ENCODE measurements at regions not wholly inside any gene's neighbourhood (a gene's known extent, or its start where the extent isn't known, plus 50 kb on each side); places are given as distances from the start of the nearest gene placed in this dataset.
"Not testable (repeated sequence)": the region's sequence is repeated elsewhere in the genome, so short reads cannot be mapped to it uniquely, and the experiment has no call there.

DNA sequence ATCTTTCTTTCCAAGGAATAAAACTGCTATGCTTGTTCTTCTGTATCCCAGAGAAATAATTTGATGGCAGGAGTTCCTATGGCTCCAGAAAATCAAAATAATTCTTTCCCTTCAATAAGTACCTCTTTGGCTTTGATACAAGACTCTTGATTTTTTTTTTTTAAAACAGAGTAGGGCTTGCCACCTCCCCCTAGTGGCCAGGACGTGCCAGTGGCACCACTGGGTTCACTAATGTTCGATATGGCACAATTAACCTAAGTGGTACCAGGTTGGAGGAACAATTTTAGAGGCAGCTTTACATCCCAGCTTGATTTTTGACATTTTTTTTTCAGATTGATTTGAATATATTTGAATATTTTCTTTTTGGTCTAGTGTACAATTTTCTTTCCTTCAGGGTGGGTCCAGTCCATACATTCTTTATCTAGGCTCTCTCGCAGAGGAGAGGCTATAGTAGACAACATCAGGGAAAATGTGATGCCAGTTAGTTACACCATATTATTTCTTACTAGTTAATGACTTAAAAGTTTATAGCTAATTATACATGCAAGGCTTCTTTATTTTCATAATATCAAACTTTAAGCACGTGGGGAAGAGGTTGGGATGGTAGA lies 330.9 kb downstream of the S1PR1 start:
- peak; percentile 30 for DNase-seq

DNA sequence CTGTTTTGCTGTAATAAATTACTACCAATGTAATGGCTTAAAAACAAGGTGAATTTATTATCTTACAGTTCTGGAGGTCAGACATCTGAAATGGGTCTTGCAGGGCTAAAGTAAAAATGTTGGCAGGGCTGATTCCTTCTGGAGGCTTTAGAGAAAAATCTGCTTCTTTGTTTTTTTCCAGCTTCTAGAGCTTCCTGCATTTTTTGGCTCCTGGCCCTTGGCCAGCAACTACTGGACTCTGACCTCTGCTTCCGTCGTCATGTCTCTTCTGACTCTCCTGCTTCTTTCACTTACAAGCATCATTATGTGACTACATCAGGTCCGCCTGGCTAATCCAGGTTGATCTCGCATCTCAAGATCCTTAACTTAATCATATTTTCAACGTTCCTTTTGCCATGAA lies 350.9 kb downstream of the S1PR1 start:
- DNase-seq, result peak; percentile 23

DNA sequence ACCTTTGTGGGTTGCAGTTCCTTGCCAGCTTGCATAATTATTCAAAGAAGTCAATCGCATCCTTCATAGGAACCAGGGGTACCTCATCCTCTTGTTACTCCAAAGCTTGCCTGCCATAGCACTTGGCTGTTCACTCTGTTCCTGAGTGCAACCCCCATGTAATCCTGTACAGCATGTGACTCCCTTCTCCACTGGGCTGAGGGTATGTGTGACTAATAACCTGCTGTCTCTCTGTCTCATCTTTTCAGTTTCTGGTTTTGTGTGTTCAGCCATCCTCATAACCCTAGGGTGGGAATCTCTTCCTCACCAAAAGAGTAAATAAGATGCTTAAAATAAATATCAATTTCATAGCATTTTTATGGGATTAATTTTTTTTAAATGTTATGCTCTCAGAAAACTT lies 351.9 kb downstream of the S1PR1 start:
- peak; percentile 13 for DNase-seq

DNA sequence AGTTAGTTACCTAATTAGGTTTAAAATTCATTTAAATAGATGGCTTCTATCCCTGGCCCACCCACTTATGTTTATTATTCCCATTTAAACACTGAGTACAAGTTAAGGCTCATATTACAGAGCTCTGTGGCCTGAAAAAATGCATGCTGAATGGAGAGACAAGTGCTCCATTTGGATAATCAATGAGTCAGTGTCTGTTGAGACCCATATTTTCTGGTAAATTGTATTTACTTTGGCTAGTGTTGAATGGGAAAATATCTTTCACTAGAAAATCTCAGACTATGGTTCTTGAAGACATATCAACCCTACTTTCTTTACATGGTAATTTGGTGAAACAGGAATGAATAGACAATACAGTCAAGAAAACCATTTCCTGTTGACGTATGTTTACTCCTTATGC lies 356.0 kb downstream of the S1PR1 start:
- peak; percentile 71 for DNase-seq

DNA sequence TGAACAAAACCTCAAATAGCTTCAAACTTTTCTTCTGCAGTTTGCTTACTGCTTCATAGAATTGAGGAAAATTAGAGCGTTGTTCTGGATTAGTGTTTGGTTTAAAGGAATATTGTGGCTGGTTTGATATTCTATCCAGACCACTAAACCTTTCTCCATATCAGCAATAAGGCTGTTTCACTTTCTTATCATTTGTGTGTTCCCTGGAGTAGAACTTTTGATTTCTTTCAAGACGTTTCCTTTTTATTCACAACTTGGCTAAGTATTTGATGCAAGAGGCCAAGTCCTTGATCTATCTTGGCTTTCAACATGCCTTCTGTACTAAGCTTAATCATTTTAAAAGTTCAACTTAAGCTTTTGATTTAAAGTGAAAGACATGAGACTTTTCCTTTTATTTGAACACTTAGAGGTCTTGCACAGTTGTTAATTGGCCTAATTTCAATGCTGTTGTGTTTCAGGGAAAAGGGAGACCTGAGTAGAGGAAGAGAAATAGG lies 359.1 kb downstream of the S1PR1 start:
- no peak for DNase-seq

DNA sequence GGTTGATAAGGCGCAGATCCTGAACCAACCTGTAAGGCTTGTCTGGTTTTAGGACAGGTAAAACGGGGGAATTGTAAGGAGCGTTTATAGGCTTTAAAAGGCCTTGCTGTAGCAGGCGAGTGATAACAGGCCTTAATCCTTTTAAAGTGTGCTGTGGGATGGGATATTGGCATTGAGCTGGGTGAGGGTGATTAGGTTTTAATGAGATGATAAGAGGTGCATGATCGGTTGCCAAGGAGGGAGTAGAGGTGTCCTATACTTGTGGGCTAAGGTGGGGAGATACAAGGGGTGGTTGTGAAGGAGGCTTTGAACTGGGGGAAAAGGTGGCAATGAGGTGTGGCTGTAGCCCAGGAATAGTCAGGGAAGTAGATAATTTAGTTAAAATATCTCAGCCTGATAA lies 363.8 kb downstream of the S1PR1 start:
- DNase-seq, result not testable (repeated sequence)

DNA sequence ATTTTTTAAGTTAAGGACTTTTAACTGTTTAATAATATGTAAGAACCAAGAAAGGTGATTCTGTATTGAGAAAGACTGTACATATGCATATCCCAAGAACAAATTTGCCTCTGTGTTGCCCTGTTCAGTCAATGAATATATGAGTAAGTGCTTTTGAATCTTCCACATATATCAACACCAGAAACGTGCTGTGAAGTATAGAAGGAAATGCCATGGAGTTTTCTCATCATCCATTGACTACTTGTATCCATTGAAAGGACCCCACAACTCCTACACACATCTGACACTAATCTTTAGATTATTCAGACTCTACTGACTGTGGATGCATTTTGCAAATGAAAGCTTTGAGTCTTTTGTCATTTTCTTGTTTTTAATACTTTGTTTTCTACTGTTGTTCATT lies 366.9 kb downstream of the S1PR1 start:
- DNase-seq, result peak; percentile 47

DNA sequence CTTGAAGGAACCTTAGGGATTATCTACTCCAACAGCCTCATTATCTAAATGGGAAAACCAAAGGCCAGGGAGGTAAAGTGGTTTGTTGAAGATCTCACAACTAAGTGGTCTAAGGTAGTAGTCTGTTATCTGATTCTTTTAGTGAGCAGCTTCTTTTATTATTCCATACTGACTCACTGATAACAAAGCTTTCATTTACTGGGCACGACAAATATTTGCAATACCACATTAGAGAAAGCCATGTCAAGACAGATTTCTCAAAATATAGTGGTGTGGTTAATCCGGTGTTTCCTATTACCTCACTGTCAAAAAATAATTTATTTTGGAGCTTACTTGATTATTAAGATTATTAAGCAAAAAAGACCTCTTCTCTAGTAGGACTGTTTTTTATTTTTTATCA lies 369.1 kb downstream of the S1PR1 start:
- no peak for DNase-seq

DNA sequence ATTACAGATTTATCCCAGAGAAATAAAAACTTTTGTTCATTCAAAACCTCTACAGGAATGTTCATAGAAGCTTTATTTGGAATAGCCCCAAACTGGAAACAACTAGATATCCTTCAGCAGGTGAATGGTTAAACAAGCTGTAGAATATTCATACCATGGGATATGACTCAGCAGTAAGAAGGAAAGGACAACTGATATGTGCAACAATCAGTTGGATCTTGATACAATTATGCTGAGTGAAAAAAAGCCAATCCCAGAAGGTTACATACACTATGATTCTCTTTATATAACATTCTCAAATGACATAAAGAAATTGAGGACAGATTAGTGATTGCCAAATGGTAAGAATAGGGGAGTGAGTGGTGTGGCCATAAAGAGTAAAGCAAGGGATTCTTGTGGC lies 376.7 kb downstream of the S1PR1 start:
- DNase-seq, result peak; percentile 18

DNA sequence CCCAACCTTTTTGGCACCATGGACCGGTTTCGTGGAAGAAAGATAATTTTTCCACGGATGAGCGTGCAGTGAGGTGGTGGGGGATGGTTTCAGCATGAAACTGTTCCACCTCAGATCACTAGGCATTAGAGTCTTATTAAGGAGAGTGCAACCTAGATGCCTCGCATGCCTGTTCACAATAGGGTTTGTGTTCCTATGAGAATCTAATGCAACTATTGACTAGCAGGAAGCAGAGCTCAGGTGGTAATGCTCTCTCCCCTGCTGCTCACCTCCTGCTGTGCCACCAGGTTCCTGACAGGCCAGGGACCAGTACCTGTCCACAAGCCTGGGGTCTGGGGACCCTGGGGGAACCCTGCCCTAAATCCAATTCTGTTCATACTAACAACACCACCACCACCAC lies 377.8 kb downstream of the OLFM3 start:
- DNase-seq, result no peak

DNA sequence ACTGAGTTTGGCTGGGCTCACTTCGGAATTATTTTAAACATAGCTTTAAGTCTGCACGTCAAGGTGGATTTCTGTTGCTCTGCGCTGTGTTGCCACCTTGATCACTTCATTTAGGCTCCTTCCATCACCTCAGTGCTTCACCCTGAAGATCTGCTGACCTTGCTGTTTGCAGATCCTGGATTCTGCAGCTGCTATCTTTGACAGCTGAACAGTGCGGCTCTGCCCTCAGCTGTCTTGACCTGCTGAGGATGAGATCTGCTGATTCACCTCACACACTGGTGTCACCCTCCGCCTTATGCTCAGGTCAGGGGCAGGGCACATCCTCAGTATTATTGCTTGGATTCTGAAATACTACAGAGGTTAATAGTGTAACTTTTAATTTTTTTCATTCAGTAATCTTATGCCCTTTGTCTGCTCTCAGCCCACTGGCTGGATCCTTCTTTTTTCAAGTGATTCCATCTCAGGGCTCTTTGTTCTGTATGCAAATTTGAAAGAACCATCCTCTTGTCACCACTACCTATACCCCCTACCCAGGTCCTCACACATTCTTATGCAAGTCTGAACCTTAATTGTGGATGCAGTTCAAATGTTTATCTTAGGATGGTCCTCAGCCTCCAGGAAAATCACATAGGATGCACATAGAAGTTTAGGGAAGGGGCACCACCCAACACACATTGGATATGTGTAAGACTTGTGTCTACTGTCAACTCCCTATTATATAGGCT lies 364.0 kb downstream of the OLFM3 start:
- no peak for DNase-seq

DNA sequence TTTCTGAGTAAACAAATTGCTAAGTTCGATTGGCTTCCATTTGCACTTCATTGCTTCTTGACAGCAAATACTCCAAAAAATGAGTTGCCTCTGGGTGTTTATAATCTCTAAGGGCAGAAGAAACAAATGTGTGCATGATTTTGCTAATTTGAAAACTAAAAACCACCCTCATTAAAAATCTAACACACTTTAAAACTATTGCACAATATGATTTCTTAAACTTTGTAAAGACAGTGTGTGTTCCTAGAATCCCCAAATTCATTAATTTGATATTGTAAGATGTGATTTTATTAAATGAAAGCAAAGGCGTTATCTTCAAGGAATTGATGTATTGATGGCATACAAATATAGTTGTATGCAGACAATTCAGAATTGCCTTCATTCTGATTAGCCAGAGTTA lies 350.9 kb downstream of the OLFM3 start:
- DNase-seq, result no peak

DNA sequence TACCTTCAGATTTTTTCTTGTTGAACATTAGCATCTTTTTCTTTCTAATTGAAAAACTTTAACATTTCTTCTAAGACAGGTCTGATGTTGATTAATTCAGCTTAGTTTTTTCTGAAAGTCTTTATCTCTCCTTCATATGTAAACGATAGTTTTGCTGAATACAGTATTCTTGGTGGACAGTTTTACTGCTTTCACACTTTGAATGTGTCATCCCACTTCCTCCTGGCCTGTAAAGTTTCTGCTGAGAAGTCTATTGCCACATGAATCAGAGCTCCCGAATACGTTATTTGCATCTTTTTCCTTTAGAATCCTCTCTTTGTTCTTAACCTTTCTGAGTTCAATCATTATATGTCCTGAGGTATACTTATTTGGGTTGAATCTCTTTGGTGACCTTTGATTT lies 344.2 kb downstream of the OLFM3 start:
- DNase-seq, result no peak

DNA sequence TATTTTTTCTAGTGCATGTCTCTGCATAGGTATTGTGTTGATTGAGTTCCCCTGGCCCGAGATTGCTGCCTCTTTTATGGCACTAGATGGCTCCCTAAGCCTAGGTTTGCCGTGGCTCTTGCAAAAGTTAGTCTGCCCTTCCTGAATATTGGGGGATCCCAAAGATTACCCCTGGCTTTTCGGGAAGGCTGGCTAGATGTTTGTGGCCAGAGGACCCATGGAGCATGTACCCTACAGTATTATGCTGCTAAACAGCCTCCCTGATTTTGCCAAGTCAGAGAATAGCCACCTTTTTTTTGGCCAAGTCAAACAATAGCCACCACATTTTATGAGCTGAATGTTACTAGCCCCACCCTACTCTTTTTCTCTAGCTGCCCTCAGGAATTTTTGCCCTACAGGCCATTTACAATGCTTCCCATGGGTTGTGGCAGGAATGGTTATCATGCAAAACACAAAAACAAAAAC lies 343.2 kb downstream of the OLFM3 start:
- peak; percentile 15 for DNase-seq

DNA sequence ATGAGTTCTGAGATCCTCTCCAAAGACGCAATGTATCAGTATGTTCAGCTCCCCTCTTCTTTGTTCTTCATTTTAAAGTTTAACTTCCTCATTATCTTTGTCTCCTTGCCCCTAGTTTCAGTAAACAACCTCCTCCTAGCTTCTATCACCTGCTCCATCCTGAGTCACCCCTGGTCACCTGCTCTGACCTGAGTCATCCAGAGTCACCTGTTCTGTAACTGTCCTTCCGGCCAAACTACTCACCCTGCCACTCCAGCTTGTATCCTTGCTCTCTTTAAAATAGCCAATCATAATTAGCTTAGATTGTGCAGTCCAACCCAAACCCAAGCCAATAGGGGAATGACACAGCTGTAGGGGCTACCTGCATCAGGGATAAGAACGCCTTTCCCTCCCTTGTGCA lies 332.0 kb downstream of the OLFM3 start:
- no peak for DNase-seq

DNA sequence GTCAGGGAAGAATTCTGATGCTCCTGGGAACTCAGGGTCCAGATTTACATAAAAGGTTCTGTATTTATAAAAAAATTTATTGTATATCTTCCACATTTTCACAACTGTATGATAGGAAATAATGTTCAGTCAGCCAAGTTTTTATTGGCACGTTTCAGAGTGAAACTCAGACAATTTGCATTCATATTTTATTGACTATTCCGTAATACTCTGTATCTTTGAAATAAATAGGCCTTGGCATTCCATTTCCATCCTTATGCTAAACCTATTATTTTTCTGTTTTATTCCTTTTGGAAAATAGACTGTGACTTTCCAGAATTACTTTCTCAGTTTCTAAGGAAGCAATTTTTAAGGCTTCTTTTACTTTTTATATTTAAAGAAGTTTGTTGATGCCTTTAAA lies 329.0 kb downstream of the OLFM3 start:
- no peak for DNase-seq

DNA sequence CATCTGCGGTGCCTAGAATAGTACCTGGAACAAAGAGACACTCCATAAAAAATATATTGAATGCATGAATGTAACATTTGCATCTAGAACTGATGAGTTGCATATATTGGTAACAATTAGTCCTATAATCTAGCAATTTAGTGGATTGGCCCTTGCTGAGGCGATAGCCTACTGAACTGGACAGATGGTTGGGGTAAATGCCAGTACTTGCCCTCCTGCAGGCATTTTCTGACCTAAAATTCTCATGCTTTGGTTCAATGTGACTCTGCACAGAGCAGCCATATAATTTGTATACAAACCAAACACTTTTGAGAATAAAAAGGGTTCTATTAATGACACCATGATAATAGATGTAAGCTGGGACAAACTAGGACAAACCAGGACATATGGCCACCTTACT lies 313.6 kb downstream of the OLFM3 start:
- DNase-seq, result no peak

DNA sequence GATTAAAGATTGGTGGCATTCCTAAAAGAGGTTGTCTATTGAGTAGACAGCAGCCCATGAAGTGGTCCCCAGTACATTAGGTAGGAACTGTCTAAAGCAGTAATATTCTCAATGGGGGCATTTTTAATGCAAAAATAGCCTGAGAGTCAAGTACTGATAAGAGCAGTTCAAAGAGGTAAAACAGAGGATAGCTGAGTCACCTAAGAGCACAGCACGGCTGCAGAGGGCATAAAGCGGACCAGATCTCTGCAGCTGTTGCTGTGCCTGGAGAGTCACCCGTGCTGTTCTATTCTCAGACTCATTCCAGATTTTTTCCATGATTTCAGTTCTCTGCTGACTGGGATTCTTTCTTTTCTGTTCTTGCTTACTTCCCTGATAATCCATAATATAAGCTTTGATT lies 313.2 kb downstream of the OLFM3 start:
- no peak for DNase-seq

DNA sequence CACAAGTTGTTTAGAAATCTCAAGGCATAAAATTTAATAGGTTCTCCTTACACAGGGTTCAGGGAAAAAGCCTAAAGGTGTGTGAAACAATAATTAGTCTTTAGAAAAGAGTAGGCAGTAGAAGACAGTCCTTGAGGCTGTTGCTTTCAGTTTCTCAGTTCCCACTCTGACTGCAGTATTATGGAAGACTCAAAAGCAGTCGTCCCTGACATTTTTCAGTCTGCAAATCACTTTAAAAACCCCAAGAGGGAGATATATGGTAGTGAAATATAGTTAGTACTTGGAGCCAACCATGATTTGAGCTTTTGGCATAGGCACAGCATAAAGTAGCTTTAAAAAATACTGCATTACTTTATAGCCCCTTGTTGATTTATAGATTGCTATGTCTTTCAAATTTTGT lies 299.7 kb downstream of the OLFM3 start:
- DNase-seq, result no peak

DNA sequence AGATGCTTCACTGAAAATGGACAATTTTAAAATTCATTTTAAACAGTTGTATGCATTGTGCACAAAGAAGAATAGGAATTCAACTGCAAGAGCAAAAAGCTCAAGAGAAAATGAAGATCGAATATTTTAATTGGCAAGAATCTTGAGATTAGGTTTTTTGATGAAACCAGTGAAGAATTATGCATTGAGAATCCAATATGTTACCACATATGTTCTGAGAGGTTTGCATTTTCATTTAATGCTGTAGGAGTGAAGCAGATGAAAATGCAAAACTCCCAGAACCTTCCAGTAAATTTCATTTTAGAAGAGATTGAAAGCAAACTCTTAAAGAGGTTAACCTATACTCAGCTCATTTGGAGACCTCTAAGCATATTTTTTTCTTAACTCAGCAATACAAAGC lies 298.0 kb downstream of the OLFM3 start:
- no peak for DNase-seq

DNA sequence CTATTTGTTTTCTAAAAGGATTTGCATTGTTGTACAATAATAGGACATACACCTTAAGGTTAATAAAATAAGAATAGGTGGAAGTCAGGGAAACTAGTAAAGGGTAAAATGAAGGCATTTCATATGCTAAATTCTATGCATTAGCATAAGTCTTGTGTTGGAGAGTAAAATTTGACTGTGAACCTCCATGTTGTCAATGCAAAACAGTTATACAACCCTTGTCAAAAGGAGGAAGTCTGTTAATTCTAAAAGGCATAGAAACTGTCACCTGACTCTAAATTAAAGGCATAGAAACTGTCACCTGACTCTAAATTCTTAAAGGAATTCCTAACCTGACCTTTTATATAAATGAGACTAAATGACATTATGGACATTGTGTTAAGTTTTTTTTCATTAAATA lies 291.8 kb downstream of the OLFM3 start:
- no peak for DNase-seq

DNA sequence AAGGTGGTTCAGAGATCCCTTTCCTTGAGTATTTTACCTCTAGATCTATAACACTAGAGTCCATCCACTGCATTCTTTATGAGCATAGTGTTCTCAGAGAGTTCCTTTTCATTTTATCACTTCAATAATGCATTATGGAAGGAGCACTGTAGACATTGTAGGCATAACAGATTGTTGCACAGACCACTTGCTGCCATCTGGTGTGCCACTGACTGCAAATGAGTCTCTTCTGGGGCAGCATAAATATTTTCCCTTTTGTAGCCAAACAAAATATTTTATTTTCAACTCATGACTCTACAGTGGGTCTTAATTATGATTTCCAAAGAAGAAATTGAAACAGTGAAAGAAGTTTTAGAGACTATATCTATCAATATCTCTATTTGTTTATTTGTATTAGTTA lies 290.4 kb downstream of the OLFM3 start:
- DNase-seq, result no peak

DNA sequence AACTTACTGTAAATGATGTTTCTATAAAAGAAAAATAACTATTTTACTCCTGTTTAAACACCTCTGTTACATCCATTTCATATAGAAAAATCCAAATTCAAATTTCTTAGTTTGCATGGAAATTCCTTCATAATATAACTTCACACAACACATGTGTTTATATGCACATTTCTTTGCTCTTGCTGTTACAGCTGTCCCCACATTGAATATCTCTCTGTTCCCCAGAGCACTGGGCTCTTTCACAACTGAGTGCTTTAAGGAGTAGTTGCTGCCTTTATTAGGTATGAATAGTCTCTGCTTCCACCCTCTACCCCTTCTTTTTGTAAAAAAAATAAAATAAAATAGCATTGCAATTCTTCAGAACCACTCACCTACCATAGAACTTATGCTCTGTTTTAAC lies 287.0 kb downstream of the OLFM3 start:
- no peak for DNase-seq

DNA sequence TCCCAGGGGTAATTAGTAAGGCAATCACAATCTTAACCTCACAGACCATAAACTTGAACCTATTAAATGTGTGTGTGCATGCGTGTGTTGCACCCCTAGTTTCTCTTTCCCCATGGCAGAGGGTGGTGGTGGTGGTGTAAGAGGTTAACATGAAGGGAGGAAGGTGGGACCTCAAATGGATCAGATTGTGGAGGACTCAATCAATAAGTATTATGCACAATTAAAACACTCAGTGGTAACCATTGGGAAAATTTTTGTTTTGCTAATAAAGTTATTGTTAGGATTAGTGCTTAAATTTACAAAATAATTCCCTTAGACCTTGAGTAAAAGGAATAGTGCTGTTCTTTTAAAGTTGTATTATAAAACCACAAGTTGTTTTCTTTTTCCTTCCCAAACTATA lies 283.0 kb downstream of the OLFM3 start:
- no peak for DNase-seq

DNA sequence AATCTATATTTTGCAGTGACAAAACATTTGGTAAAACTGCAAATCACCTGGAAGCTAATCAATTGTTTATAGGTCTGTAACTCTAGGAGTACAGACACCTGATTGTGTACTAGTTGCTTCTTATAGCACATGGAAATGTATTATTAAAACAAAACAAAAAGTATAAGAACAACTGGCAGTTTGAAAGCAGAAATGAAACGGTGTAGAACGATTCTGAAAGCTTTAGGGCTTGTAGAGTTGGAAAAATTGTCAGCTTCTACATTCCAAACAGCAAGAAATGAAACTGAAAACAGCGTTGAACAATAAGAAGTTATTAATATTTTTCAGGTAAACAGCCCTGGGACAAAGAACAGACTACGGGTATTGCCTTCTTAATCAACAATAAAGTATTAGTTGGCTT lies 273.3 kb downstream of the OLFM3 start:
- no peak for DNase-seq

Measured in fibroblast of skin of back (primary cell).